Keratinocyte (primary cell): ENCODE measurements at regions not wholly inside any gene's neighbourhood (a gene's known extent, or its start where the extent isn't known, plus 50 kb on each side); places are given as distances from the start of the nearest gene placed in this dataset.

Experiments used
- DNase-seq: peaks from one replicate; pipeline ENCODE4 v3.0.0-alpha.2; 2011; ENCODE audit warnings: low read depth, missing footprints, low spot score
- FAIRE-seq: peaks from 2 replicates; lab custom pipeline; 2011; peaks lifted over from hg19 to GRCh38; lab: Jason Lieb, UNC
- H2AFZ ChIP-seq: 2 replicates; pipeline ENCODE4 v1.6.0; 2012; ENCODE audit warnings: low read length, control low read depth, inconsistent platforms; ENCODE audit not compliant: control insufficient read depth
- H3K27ac ChIP-seq: 2 replicates; pipeline ENCODE4 v1.5.1; 2011; ENCODE audit warnings: low read length; ENCODE audit not compliant: control insufficient read depth, insufficient read depth
- H3K27me3 ChIP-seq: 3 replicates; pipeline ENCODE4 v1.6.0; 2011; ENCODE audit warnings: low read length; ENCODE audit not compliant: control insufficient read depth, insufficient read depth; ENCODE audit errors: extremely low read depth
- H3K36me3 ChIP-seq, 2 experiments: 2 replicates in 1 of 2; 3 replicates in 1 of 2; pipeline ENCODE4 v1.5.1; 2011; ENCODE audit warnings: low read length in 2 of 2, mild to moderate bottlenecking in 1 of 2; ENCODE audit not compliant: control insufficient read depth in 2 of 2, insufficient read depth in 2 of 2; ENCODE audit errors: extremely low read depth in 1 of 2
- H3K4me1 ChIP-seq: 3 replicates; pipeline ENCODE4 v1.5.1; 2011; ENCODE audit warnings: low read length; ENCODE audit not compliant: control insufficient read depth, insufficient read depth; ENCODE audit errors: extremely low read depth
- H3K4me2 ChIP-seq: 3 replicates; pipeline ENCODE4 v1.6.0; 2011; ENCODE audit warnings: low read depth, low read length; ENCODE audit not compliant: control insufficient read depth, insufficient read depth; ENCODE audit errors: extremely low read depth
- H3K4me3 ChIP-seq, 3 experiments: fragments of 200-600 bp in 1 of 3; sonication (generic) in 1 of 3; 2 replicates in 2 of 3; 3 replicates in 1 of 3; pipeline ENCODE4 v1.5.1; 2011 to 2016; ENCODE audit warnings: low read length in 3 of 3, mild to moderate bottlenecking in 3 of 3, control low read depth in 2 of 3, inconsistent platforms in 1 of 3, low read depth in 1 of 3, mixed read lengths in 1 of 3, mixed run types in 1 of 3, moderate library complexity in 1 of 3; ENCODE audit not compliant: control insufficient read depth in 2 of 3, insufficient read depth in 2 of 3; ENCODE audit errors: extremely low read depth in 1 of 3
- H3K79me2 ChIP-seq: 2 replicates; pipeline ENCODE4 v1.6.0; 2012; ENCODE audit warnings: low read length; ENCODE audit not compliant: control insufficient read depth, insufficient read depth
- H3K9ac ChIP-seq: 3 replicates; pipeline ENCODE4 v1.6.0; 2011; ENCODE audit warnings: low read length; ENCODE audit not compliant: control insufficient read depth, insufficient read depth; ENCODE audit errors: extremely low read depth
- H3K9me1 ChIP-seq: 3 replicates; pipeline ENCODE4 v1.6.0; 2011; ENCODE audit warnings: low read length; ENCODE audit not compliant: control insufficient read depth, insufficient read depth; ENCODE audit errors: extremely low read depth
- H3K9me3 ChIP-seq: 2 replicates; pipeline ENCODE4 v1.5.1; 2012; ENCODE audit warnings: low read depth, low read length; ENCODE audit not compliant: control insufficient read depth
- H4K20me1 ChIP-seq: 3 replicates; pipeline ENCODE4 v1.6.0; 2011; ENCODE audit warnings: low read length; ENCODE audit not compliant: control insufficient read depth, insufficient read depth; ENCODE audit errors: extremely low read depth
- EZH2 ChIP-seq: IDR thresholded peaks from one replicate; pipeline ENCODE4 v1.6.1; 2012; ENCODE audit warnings: inconsistent platforms, mild to moderate bottlenecking, low read length, moderate library complexity
- dilution Hi-C: fragments of 300-500 bp; cut with MboI; formaldehyde crosslinking; loops from one replicate; pipeline ENCODE4 v1.7.0; 2020; ENCODE audit warnings: low sequenced_read_pairs; ENCODE audit not compliant: extremely low pct_ligation_motif_present
- TF ChIP-seq, protein P1 (sequence below), 3 experiments: IDR thresholded peaks in 1 of 3; conservative IDR thresholded peaks in 1 of 3; optimal IDR thresholded peaks in 1 of 3; 2 replicates in 2 of 3; 3 replicates in 1 of 3; pipeline versions ENCODE3 to v1.5.1; 2011; ENCODE audit warnings: low read length in 3 of 3, mild to moderate bottlenecking in 3 of 3, moderate library complexity in 2 of 3, control low read depth in 1 of 3, inconsistent platforms in 1 of 3; ENCODE audit not compliant: insufficient read depth in 2 of 3; ENCODE audit errors: extremely low read depth in 1 of 3

DNA sequence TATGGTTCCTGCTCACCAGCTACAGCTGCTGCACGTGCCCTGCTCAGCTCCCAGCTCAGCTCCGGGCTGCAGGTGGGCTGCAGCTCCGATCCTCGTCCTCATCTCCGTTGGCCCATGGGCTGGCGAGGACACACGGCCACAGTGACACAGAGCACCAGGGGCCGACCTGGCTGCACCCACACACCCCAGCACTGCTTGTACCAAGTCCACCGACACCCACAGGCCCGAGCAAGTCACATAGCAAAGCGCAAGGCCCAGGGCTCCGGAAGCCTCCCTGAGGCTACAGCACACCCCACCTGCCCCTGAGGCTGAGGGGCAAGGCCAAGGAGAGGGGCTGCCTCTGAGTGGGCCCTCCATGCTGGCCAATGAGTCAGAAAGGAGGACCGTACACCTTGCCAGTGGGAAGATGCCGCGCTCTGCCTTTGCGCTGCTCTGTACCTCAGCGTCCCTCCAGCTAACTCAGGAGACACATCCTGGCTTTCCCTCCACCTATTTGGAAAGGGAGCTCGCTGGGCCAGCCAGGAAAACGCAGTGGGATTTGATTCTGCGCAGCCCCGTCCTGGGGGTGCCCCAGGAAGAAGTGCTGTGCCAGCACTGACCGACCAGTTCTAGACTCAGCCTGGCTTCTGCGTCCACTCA lies 124.8 kb downstream of the SIK1 start:
- dilution Hi-C loops: no loop called here
- Histone ChIP-seq H4K20me1 (no peaks in the 10 kb centered on the region), H3K4me3 (no peak overlapping the region), H3K36me3 (no peaks in the 10 kb centered on the region), H3K4me1 (peaks cover 25% of the 10 kb centered on the region), H3K79me2 (no peaks in the 10 kb centered on the region), H3K27me3 (no peaks in the 10 kb centered on the region), H2AFZ (no peak overlapping the region), H3K9ac (no peak overlapping the region), H3K4me2 (no peak overlapping the region), H3K9me3 (no peaks in the 10 kb centered on the region), H3K27ac (no peak overlapping the region), H3K9me1 (no peaks in the 10 kb centered on the region)
- DNase-seq (no peak), FAIRE-seq (no peak)
- TF ChIP-seq, protein P1, sequence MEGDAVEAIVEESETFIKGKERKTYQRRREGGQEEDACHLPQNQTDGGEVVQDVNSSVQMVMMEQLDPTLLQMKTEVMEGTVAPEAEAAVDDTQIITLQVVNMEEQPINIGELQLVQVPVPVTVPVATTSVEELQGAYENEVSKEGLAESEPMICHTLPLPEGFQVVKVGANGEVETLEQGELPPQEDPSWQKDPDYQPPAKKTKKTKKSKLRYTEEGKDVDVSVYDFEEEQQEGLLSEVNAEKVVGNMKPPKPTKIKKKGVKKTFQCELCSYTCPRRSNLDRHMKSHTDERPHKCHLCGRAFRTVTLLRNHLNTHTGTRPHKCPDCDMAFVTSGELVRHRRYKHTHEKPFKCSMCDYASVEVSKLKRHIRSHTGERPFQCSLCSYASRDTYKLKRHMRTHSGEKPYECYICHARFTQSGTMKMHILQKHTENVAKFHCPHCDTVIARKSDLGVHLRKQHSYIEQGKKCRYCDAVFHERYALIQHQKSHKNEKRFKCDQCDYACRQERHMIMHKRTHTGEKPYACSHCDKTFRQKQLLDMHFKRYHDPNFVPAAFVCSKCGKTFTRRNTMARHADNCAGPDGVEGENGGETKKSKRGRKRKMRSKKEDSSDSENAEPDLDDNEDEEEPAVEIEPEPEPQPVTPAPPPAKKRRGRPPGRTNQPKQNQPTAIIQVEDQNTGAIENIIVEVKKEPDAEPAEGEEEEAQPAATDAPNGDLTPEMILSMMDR (optimal IDR thresholded peaks at IDR 0.05 in 1 of 3, IDR thresholded peaks at IDR 0.05 in 1 of 3, conservative IDR thresholded peaks at IDR 0.05 in 1 of 3; ENCODE audit: extremely low read depth in 1 of 3, insufficient read depth in 2 of 3, low read length in 3 of 3): no peak
- no peak for TF ChIP-seq EZH2

DNA sequence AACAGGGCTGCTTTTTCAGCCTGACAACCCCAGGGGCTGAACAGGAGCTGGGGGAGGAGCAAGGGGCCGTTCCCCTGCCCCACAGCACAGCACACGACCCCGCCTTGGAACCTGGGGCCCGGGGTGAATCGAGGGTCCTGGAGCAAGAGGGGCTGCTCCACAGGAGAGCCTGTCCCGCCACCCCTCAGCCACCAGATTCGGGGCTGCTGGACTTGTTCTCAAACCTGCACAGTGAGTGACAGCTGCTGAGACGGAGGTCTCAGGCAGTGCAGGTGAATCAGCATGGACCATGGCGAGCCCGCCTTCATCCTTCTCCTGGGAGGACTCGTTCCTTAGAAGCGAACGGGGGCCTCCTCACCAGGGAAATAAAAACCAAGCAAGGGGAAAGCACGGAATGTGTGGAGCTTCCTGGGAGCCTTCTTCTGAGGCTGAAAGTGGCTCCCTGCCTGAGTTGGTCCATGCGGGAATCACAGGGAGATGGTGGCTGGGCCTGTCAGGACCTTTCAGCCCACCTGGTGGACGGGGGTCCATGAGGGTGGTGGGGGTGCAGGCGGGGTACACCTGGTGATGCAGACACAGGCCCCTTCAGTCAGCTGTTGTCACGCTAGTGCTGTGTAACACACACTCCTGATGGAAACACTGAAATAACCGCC lies 125.4 kb downstream of the SIK1 start:
- peak overlapping the region; percentile 36 for H3K27ac ChIP-seq
- FAIRE-seq (peak; percentile 29), DNase-seq (no peak)
- TF ChIP-seq, protein P1 (optimal IDR thresholded peaks at IDR 0.05 in 1 of 3, IDR thresholded peaks at IDR 0.05 in 1 of 3, conservative IDR thresholded peaks at IDR 0.05 in 1 of 3; ENCODE audit: extremely low read depth in 1 of 3, insufficient read depth in 2 of 3, low read length in 3 of 3): no peak
- TF ChIP-seq EZH2: no peak
- peaks cover 19% of the 10 kb centered on the region for H3K4me1 ChIP-seq
- no peaks in the 10 kb centered on the region for H3K36me3 ChIP-seq
- no peaks in the 10 kb centered on the region for H3K9me1 ChIP-seq
- no peaks in the 10 kb centered on the region for H3K79me2 ChIP-seq
- peak overlapping the region; percentile 64 for H2AFZ ChIP-seq
- H3K27me3 ChIP-seq: no peaks in the 10 kb centered on the region
- H3K9me3 ChIP-seq: no peaks in the 10 kb centered on the region
- H3K4me2 ChIP-seq: peak overlapping the region; percentile 11
- dilution Hi-C loops: no loop called here
- H3K4me3 ChIP-seq: peak overlapping the region in 1 of 3 experiments; percentile 20
- no peaks in the 10 kb centered on the region for H4K20me1 ChIP-seq
- H3K9ac ChIP-seq: peak overlapping the region; percentile 51
